Thymus (tissue), 11 donors: ENCODE measurements at regions not wholly inside any gene's neighbourhood (a gene's known extent, or its start where the extent isn't known, plus 50 kb on each side); places are given as distances from the start of the nearest gene placed in this dataset.
"Not testable (repeated sequence)": the region's sequence is repeated elsewhere in the genome, so short reads cannot be mapped to it uniquely, and the experiment has no call there.

Source experiments
- DNase-seq, 9 donors: peaks; one replicate each; pipeline ENCODE4 v3.0.0-alpha.2; 2013; ENCODE audit warnings: low spot score in 9 of 9, low read depth in 6 of 9, missing footprints in 1 of 9
- H3K27ac ChIP-seq, 2 donors: one replicate each; pipeline ENCODE4 v1.5.1; 2013; ENCODE audit warnings: control low read depth in 1 of 2, low read depth in 1 of 2, low read length in 1 of 2, mild to moderate bottlenecking in 1 of 2, moderate library complexity in 1 of 2
- H3K27me3 ChIP-seq, 2 donors: one replicate each; pipeline ENCODE4 v1.5.1; 2013; ENCODE audit warnings: low read length in 1 of 2; ENCODE audit not compliant: control insufficient read depth in 2 of 2, insufficient read depth in 1 of 2
- H3K36me3 ChIP-seq, 2 donors: one replicate each; pipeline ENCODE4 v1.5.1; 2013; ENCODE audit warnings: low read length in 1 of 2, mild to moderate bottlenecking in 1 of 2, moderate library complexity in 1 of 2; ENCODE audit not compliant: control insufficient read depth in 2 of 2, insufficient read depth in 2 of 2
- H3K4me1 ChIP-seq, 2 donors: one replicate each; pipeline ENCODE4 v1.5.1; 2013; ENCODE audit warnings: low read length in 2 of 2; ENCODE audit not compliant: control insufficient read depth in 2 of 2, insufficient read depth in 2 of 2
- H3K4me3 ChIP-seq, 2 donors: one replicate each; pipeline ENCODE4 v1.5.1; 2013; ENCODE audit warnings: low read length in 2 of 2, control low read depth in 1 of 2, mild to moderate bottlenecking in 1 of 2
- H3K9me3 ChIP-seq, 2 donors: one replicate each; pipeline ENCODE4 v1.5.1; 2013; ENCODE audit warnings: low read length in 1 of 2, mild to moderate bottlenecking in 1 of 2; ENCODE audit not compliant: control insufficient read depth in 2 of 2, insufficient read depth in 1 of 2
- WGBS: extraction: QIAGEN DNeasy Blood & Tissue Kit; methylation state at CpG from one replicate; pipeline ENCODE4 v1.1.7; 2013; 5-methylcytosine and 5-hydroxymethylcytosine counted together
- donor health status: healthy.

DNA sequence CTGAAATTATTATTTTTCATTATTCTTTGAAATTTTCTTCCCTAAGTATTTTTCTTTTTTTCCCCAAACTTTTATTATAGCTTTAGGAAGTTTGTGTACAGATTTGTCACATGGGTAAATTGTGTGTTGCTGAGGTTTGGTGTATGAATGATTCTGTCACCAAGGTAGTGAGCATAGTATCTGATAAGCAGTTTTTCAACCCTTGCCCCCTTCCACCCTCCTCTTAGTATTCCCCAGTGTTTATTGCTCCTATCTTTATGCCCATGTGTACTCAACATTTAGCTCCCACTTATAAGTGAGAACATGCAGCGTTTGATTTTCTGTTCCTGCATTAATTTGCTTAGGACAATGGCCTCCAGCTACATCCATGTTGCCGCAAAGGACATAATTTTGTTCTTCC is 103.9 kb upstream of the MAGEB2 start:
- 94% methylated on average over 2 of the region's 2 CpGs for WGBS
- H3K27me3 ChIP-seq: no peaks in the 10 kb centered on the region
- H3K36me3 ChIP-seq: no peaks in the 10 kb centered on the region
- no peaks in the 10 kb centered on the region for H3K9me3 ChIP-seq
- H3K4me3 ChIP-seq: no peak overlapping the region
- no peak overlapping the region for H3K27ac ChIP-seq
- DNase-seq: no peak
- no peaks in the 10 kb centered on the region for H3K4me1 ChIP-seq

DNA sequence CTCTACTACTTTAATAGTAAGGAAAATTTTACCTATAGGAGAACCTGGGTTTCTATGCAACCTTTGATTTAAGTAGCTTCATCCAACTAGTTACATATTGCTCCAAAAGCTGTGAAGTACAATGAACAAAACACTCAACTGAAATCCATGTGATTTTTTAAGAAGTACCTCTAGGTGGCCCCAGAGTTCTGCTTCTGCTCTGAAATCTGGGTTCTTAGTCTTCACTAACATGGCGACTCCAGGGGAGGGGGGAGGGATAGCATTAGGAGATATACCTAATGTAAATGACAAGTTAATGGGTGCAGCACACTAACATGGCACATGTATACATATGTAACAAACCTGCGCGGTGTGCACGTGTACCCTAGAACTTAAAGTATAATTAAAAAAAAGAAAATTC is 73.4 kb upstream of the MAGEB2 start:
- peak in 2 of 9 donors; percentile 11 to 30 for DNase-seq
- Histone ChIP-seq H3K27me3 (no peaks in the 10 kb centered on the region), H3K9me3 (no peaks in the 10 kb centered on the region), H3K36me3 (no peaks in the 10 kb centered on the region), H3K4me3 (no peak overlapping the region), H3K4me1 (no peaks in the 10 kb centered on the region), H3K27ac (no peak overlapping the region)
- WGBS: 25% methylated on average over 4 of the region's 4 CpGs

DNA sequence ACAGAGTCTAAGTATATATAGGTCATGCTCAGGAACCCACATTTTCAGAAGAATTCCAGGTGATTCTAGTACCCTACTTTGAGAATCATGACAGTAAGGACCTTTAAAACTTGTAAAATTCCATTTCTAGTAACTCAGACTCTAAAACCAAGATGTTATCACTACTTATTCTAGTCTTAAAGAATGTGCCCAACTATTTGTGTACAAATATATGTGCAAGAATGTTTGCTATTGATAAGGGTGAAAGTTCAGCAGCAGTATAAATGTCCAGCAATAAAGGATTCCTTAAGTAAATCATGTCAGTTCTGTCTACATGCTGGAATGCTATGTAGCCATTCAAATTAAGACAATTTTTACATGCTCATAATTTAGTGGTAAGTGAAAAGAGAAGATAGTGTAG is 71.1 kb upstream of the MAGEB2 start:
- Histone ChIP-seq H3K27ac (no peak overlapping the region), H3K4me3 (no peak overlapping the region), H3K27me3 (no peaks in the 10 kb centered on the region), H3K4me1 (no peaks in the 10 kb centered on the region), H3K9me3 (no peaks in the 10 kb centered on the region), H3K36me3 (no peaks in the 10 kb centered on the region)
- no peak for DNase-seq

DNA sequence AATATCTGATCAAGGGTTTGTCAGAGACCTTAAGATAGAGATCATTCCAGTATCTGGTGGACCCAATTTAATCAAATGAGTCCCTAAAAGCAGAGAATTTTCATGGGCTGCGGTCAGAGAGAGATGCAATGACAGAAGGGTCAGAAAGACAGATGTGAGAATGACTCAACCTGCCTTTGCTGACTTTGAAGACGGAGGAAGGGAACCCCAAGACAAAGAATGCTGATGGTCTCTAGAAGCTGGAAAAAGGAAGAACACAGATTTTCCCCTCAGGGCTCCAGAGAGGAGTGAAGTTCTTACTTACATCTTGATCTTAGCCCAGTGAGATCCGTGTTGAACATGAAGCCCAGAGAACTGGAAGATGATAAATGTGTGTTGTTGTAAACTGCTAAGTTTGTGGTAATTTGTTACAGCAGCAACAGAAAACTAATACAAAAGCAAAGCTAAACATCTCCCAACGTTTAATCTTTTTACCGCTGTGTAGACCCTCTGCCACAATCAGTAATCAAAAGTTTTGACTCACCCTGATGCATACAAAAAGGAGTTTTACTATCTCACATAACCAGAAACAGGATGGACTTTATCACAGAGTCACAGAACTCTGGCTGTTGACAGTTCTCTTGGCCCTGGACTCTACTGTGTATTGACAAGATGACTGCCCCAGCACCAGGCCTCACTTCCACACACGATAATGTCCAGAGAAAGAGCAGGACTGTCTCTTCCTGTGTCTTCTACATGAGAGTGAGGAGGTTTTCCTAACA is 70.2 kb upstream of the MAGEB2 start:
- no peak overlapping the region for H3K27ac ChIP-seq
- WGBS: 92% methylated on average over 6 of the region's 6 CpGs
- H3K4me1 ChIP-seq: no peaks in the 10 kb centered on the region
- H3K27me3 ChIP-seq: no peaks in the 10 kb centered on the region
- H3K4me3 ChIP-seq: no peak overlapping the region
- H3K9me3 ChIP-seq: no peaks in the 10 kb centered on the region
- no peak for DNase-seq
- no peaks in the 10 kb centered on the region for H3K36me3 ChIP-seq

DNA sequence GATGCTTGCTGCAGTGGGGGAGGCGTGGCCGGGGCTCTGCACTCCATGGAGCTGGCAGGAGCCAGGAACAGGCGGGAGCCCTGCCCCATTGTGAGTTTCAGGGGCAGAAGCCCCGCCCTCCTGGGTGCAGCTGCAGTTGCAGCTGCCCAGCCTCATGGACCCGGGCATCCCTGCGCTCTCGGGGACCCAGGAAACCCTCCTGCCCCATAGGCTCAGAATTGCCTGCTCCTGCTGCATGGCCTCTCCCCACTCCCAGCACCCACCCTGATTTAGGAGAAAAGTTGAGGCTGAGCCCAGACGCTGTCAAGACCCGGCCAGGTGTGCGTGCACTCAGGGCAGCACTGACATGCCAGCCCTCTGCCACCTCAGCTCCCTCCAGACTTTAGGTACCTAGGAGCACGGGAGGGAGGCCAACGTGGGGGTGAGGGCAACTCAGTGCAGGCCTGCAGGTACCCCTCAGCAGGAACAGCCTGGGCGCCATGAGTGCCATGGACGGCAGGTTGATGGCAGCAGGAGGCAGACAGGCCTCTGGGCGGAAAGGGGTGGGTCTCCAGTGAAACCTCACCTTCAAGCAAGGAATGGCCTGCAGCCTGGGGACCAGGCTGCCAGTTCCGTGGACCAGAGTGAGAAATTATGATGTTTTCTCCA is 67.2 kb upstream of the MAGEB2 start:
- DNase-seq: no peak
- Histone ChIP-seq H3K36me3 (no peaks in the 10 kb centered on the region), H3K9me3 (no peaks in the 10 kb centered on the region), H3K27me3 (no peaks in the 10 kb centered on the region), H3K4me1 (no peaks in the 10 kb centered on the region), H3K4me3 (no peak overlapping the region), H3K27ac (no peak overlapping the region)
- 95% methylated on average over 16 of the region's 16 CpGs for WGBS

DNA sequence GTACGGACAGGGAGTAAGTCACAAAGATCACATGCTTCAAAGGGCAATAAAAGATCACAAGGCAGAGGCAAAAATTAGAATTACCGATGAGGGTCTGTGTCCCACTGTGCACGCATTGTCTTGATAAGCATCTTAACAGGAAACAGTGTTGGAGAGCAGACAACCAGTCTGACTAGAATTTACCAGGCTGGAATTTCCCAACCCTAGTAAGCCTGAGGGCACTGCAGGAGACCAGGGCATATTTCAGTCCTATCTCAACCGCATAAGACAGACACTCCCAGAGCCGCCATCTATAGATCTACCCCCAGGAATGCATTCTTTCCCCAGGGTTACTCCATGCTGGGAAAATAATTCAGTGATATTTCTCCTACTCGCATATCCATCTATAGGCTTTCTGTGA is 66.2 kb upstream of the MAGEB2 start:
- WGBS: 45% methylated on average over 6 of the region's 6 CpGs
- H3K27ac ChIP-seq, H3K27me3 ChIP-seq, H3K4me1 ChIP-seq, DNase-seq, H3K36me3 ChIP-seq, H3K4me3 ChIP-seq, H3K9me3 ChIP-seq: not testable (repeated sequence)

DNA sequence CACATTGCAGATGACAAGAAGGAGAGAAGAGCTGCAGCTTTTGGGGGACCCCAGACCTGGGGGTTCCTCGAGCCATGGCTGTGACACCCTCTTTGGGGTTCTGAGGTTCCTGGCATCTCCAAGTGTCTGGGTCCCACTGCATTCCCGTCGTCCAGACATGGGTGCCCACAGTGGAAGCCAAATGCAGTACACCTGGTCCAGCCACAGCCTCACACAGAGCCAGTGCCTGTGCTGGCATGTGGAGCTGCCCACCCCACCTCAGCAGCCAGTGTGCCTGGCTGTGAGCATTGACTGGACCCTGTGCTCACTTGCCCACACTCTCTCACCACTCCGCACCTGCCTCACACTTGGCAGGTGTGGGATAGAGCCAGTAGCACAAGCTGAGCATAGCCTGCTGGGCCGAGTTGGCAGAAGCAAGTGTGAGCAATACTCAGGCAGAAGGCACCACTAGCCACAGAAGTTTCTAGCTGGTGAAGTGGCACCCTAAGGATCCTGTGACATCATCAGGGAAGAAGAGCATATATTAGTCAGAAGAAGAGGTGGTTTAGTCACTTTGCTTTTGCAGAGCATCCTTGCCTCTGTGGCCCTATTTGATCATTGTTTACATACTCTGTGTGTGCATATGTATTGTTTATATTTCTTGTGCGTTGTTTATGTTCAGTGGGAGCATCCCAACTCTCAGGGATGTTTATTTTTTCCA is 65.0 kb upstream of the MAGEB2 start:
- Histone ChIP-seq H3K36me3 (no peaks in the 10 kb centered on the region), H3K27ac (no peak overlapping the region), H3K27me3 (no peaks in the 10 kb centered on the region), H3K4me3 (no peak overlapping the region), H3K4me1 (no peaks in the 10 kb centered on the region), H3K9me3 (no peaks in the 10 kb centered on the region)
- no peak for DNase-seq
- WGBS: 92% methylated on average over 6 of the region's 6 CpGs

DNA sequence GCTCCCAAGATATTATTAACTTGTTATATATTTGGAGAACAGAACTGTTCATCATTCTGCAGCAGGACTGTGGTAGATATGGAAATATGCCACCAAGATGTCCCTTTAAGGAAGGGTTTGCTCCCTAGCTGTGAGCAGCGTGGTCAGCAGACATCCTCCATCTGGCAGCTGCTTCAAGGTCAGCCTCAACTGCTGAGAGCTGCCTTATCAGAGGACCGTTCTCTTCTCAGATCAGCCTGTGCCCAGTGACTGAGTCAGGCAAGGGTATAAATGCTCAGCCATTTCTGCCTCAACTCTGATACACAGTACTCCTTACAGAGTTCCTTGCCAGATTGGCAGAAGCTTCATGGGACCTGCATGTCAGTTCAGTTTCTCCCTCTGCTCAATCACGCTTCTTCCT is 63.4 kb upstream of the MAGEB2 start:
- H3K4me3 ChIP-seq: no peak overlapping the region
- 85% methylated on average over 3 of the region's 3 CpGs for WGBS

DNA sequence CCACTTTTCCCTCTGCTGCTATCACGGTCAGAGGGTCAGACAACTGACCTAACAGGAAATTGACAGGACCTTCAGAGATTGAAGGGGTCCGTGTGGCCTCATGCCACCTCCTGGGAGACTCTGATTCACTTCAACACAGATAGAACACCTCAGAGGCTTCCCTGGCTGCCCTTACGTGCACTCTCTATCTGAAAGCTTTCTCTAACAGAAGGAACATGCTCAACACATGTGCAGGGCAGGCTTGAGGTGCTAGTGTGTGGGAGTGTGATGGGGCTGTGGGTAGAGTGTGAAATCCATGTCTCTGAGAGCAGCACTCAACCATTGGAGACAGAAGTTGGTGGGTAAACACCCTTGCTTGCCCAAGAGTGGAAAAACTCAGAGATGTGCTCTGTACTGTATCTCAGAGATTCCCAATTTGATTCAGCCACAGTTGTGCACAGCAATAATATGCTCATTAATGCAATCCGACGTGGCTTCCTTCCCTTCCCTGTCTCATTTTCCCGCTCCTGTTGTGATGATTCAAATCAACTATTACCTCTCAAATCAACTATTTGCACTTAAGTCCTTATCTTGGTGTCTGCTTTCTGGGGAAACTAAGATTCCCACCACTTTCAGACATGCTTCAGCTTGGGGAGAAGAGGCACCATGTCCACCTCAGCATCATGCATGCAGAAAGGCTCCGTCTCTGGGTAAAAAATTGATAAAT is 62.0 kb upstream of the MAGEB2 start:
- Histone ChIP-seq H3K4me1 (no peaks in the 10 kb centered on the region), H3K9me3 (no peaks in the 10 kb centered on the region), H3K36me3 (no peaks in the 10 kb centered on the region), H3K4me3 (no peak overlapping the region), H3K27ac (no peak overlapping the region), H3K27me3 (no peaks in the 10 kb centered on the region)
- no peak for DNase-seq
- 91% methylated on average over 7 of the region's 7 CpGs for WGBS

More for the DNA sequence above, 63.4 kb upstream of the MAGEB2 start:
- H3K36me3 ChIP-seq: no peaks in the 10 kb centered on the region
- H3K27ac ChIP-seq: no peak overlapping the region
- no peaks in the 10 kb centered on the region for H3K27me3 ChIP-seq
- no peak for DNase-seq
- H3K4me1 ChIP-seq: no peaks in the 10 kb centered on the region
- no peaks in the 10 kb centered on the region for H3K9me3 ChIP-seq
